ENCODE measurements at regions not wholly inside any gene's neighbourhood (a gene's known extent, or its start where the extent isn't known, plus 50 kb on each side); places are given as distances from the start of the nearest gene placed in this dataset.
"Not testable (repeated sequence)": the region's sequence is repeated elsewhere in the genome, so short reads cannot be mapped to it uniquely, and the experiment has no call there.

DNA sequence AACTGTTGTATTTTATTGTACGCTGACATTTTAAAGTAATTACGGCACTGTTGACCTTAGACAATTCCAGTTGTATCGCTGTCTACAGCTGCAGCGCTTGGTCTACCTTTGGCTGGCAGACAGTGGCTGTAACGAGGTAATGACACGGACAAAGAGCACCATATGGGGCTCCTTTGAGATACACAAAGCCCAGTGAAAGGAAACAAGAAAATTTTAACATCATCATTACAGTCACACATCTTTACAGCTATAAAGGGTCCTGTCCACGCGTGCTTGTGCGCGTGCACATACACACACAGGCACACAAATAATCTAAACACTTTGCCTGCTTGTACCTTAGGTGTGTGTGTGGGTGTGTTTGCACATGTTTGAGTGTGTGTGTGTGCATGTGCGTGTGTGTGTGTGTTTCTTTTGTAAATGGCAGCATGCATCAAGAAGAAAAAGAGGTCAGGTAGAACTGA, 946.0 kb downstream of the NR2F1-AS1 start:
- ChIA-PET POLR2A (no interaction called here), CTCF (no interaction called here)
- DNase-seq (ENCODE audit: low read depth), result no peak
- TF ChIP-seq, protein P1, sequence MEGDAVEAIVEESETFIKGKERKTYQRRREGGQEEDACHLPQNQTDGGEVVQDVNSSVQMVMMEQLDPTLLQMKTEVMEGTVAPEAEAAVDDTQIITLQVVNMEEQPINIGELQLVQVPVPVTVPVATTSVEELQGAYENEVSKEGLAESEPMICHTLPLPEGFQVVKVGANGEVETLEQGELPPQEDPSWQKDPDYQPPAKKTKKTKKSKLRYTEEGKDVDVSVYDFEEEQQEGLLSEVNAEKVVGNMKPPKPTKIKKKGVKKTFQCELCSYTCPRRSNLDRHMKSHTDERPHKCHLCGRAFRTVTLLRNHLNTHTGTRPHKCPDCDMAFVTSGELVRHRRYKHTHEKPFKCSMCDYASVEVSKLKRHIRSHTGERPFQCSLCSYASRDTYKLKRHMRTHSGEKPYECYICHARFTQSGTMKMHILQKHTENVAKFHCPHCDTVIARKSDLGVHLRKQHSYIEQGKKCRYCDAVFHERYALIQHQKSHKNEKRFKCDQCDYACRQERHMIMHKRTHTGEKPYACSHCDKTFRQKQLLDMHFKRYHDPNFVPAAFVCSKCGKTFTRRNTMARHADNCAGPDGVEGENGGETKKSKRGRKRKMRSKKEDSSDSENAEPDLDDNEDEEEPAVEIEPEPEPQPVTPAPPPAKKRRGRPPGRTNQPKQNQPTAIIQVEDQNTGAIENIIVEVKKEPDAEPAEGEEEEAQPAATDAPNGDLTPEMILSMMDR (IDR thresholded peaks at IDR 0.05; ENCODE audit: insufficient read depth, low read depth, low read length), result no peak
- no peaks in the 10 kb centered on the region for H3K27me3 ChIP-seq (ENCODE audit: control insufficient read depth, insufficient read depth, low read length)
- H3K36me3 ChIP-seq (ENCODE audit: control insufficient read depth, insufficient read depth, low read length), result no peaks in the 10 kb centered on the region
- H3K4me3 ChIP-seq (ENCODE audit: low read depth, low read length), result no peak overlapping the region

DNA sequence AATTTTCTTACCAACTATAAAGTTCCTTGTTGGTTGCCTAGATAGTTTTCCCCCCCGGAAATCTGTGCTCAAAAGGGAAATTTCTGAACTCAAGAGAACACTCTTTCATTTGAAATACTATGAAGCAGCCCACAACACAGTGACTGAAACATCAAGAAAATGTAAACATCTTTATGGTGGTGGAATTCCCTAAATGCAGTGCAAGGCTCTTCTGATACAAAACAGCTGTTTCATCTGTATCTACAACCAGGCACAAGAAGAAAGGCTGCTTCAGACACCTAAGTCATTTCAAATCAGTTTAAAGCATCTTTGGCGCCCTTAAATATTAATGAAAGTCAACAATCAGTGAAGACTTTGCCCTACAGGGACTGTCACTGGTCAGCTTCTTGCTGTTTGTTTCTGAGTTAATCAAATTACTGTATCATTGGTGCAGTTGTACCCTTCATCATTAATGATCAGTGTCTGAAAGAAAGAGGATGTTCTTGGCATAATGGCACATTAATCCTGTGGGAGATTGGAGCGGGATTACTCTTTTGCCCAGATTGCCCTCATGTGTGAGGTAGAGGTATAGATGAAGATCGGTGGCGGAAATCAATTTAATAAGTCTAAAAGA, 947.0 kb downstream of the NR2F1-AS1 start:
- no peak for DNase-seq (ENCODE audit: low read depth)
- TF ChIP-seq, protein P1 (IDR thresholded peaks at IDR 0.05; ENCODE audit: insufficient read depth, low read depth, low read length), result no peak
- Histone ChIP-seq H3K4me3 (ENCODE audit: low read depth, low read length) (no peak overlapping the region), H3K36me3 (ENCODE audit: control insufficient read depth, insufficient read depth, low read length) (no peaks in the 10 kb centered on the region), H3K27me3 (ENCODE audit: control insufficient read depth, insufficient read depth, low read length) (no peaks in the 10 kb centered on the region)
- POLR2A ChIA-PET, result no interaction called here
- CTCF ChIA-PET, result no interaction called here

DNA sequence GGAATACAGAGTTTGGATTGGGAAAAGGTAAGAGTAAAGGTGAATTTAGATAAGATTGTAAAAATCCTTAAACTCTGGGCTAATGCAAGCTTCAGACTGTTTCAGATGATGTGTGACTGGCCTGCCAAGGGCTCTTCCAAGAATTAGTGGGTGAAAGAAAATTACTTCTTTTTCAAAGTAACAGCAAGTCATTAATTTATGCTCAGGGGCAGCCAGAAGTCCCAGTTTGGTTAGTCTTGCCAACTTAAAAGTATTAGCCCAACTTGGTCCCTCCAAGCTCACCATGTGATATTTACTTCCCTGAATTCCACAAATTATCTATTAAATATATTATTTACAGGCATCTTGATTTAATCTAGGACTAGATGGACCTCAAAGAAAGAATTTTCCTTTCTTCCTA, 947.8 kb downstream of the NR2F1-AS1 start:
- no peak overlapping the region for H3K4me3 ChIP-seq (ENCODE audit: low read depth, low read length)
- no peak for DNase-seq (ENCODE audit: low read depth)
- H3K27me3 ChIP-seq (ENCODE audit: control insufficient read depth, insufficient read depth, low read length), result no peaks in the 10 kb centered on the region
- TF ChIP-seq, protein P1 (IDR thresholded peaks at IDR 0.05; ENCODE audit: insufficient read depth, low read depth, low read length), result no peak
- ChIA-PET CTCF (no interaction called here), POLR2A (no interaction called here)
- no peaks in the 10 kb centered on the region for H3K36me3 ChIP-seq (ENCODE audit: control insufficient read depth, insufficient read depth, low read length)

DNA sequence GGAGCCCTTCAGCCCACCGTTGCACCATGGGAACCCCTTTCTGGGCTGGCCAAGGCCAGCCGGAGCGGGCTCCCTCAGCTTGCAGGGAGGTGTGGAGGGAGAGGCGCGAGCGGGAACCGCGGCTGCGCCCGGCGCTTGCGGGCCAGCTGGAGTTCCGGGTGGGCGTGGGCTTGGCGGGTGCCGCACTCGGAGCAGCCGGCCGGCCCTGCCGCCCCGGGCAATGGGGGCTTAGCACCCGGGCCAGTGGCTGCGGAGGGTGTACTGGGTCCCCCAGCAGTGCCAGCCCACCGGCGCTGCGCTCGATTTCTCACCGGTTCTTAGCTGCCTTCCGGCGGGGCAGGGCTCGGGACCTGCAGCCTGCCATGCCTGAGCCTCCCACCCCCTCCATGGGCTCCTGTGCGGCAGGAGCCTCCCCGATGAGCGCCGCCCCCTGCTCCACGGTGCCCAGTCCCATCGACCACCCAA, 949.8 kb downstream of the NR2F1-AS1 start:
- CTCF ChIA-PET; POLR2A ChIA-PET; DNase-seq (ENCODE audit: low read depth): not testable (repeated sequence)

DNA sequence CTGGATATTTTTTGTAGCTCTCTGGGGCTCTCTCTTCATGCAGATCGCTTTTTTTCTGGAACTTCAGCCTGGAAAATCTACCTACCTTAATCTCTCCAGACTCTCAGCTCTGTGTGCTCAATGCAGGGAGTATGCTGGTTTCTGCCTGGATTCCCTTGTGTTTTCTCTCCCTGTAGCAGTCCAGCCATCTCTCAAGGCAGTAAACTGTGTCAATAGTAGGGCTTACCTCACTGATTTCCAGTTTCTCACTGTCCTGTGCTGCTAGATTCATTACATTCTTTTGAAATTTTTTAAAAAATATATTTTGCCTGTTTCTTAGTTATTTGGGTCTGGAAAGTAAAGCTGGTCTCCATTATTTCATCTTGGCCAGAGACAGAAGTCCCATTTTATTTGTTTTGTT, 951.4 kb downstream of the NR2F1-AS1 start:
- TF ChIP-seq, protein P1 (IDR thresholded peaks at IDR 0.05; ENCODE audit: insufficient read depth, low read depth, low read length), result no peak
- ChIA-PET POLR2A (no interaction called here), CTCF (no interaction called here)
- Histone ChIP-seq H3K4me3 (ENCODE audit: low read depth, low read length) (no peak overlapping the region), H3K27me3 (ENCODE audit: control insufficient read depth, insufficient read depth, low read length) (no peaks in the 10 kb centered on the region), H3K36me3 (ENCODE audit: control insufficient read depth, insufficient read depth, low read length) (no peaks in the 10 kb centered on the region)
- DNase-seq (ENCODE audit: low read depth), result no peak

More for the DNA sequence above, 949.8 kb downstream of the NR2F1-AS1 start:
- H3K36me3 ChIP-seq (ENCODE audit: control insufficient read depth, insufficient read depth, low read length); H3K27me3 ChIP-seq (ENCODE audit: control insufficient read depth, insufficient read depth, low read length); H3K4me3 ChIP-seq (ENCODE audit: low read depth, low read length): not testable (repeated sequence)

DNA sequence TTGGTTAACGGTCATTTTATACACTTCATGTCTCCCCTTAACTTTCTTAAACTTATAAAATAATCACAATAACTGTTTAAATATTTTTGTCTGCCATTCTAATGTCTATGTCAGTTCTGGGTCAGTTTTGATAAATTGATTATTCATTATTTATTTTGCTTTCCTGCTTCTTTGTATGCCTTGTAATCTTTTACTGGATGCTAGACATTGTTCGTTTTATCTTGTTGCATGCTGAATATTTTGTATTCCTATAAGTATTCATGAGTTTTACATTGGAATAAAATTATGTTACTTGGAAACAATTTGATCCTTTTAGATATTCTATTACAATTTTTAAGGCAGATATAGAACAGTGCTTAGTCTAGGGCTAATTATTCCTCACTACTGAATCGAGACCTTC, 952.0 kb downstream of the NR2F1-AS1 start:
- DNase-seq (ENCODE audit: low read depth), result no peak
- CTCF ChIA-PET, result no interaction called here
- TF ChIP-seq, protein P1 (IDR thresholded peaks at IDR 0.05; ENCODE audit: insufficient read depth, low read depth, low read length), result no peak
- Histone ChIP-seq H3K36me3 (ENCODE audit: control insufficient read depth, insufficient read depth, low read length) (no peaks in the 10 kb centered on the region), H3K4me3 (ENCODE audit: low read depth, low read length) (no peak overlapping the region), H3K27me3 (ENCODE audit: control insufficient read depth, insufficient read depth, low read length) (no peaks in the 10 kb centered on the region)
- POLR2A ChIA-PET, result no interaction called here
